GM19025 (cell line): ENCODE measurements at regions not wholly inside any gene's neighbourhood (a gene's known extent, or its start where the extent isn't known, plus 50 kb on each side); places are given as distances from the start of the nearest gene placed in this dataset.

Source experiments
- ATAC-seq: cut with Tn5 transposase; IDR thresholded peaks from one replicate; pipeline ENCODE4 v1.9.1; 2021; ENCODE audit warnings: mild to moderate bottlenecking, low read depth, moderate library complexity; ENCODE audit not compliant: unreplicated experiment

GRCh38 chr2:8534729-8535468 is 147.0 kb upstream of the ID2 start:
- ATAC-seq: no peak

- ATAC-seq: no peak
Observed at GRCh38 chr2:8535469-8535795, 146.4 kb upstream of the ID2 start.

DNA sequence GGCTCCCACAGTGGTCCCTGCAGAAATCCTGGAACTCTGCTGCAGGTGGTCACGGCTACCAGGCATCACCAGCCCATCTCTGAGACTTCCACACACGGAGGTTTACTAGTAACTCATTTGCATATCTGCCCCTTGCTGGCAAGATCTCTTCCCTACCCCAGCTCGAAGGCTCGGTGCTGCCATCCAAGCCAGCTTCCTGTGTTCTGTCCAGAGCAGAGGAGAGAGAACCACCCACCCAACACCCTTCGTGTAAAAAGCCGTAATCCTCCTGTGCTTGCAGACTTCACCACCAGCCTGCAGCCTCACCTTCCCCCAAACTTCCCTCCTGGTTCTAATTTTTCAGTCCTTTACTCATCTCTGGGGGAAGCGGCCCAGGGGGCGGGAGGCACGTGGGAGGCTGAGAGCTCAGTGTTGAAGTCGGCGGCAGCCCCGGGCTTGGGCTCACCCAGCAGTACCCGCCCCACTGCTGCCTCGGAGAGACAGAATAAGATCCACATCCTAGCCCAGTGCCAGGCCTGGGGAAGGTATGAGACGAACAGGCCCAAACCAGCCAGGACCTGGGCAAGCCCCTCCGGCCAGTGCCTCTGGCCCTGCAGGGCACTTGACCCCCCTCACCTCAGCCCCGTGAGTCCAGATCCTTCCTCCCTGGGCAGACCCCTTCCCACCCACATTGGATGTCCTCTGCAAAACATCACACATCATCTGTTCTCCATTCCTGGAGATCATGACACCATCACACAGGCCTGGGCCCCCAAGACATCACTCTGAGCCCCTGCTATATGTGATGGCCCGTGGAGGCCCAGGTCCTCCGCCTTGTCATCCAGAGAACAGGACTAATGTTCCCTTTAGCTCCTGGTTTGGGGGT is 145.8 kb upstream of the ID2 start:
- no peak for ATAC-seq

DNA sequence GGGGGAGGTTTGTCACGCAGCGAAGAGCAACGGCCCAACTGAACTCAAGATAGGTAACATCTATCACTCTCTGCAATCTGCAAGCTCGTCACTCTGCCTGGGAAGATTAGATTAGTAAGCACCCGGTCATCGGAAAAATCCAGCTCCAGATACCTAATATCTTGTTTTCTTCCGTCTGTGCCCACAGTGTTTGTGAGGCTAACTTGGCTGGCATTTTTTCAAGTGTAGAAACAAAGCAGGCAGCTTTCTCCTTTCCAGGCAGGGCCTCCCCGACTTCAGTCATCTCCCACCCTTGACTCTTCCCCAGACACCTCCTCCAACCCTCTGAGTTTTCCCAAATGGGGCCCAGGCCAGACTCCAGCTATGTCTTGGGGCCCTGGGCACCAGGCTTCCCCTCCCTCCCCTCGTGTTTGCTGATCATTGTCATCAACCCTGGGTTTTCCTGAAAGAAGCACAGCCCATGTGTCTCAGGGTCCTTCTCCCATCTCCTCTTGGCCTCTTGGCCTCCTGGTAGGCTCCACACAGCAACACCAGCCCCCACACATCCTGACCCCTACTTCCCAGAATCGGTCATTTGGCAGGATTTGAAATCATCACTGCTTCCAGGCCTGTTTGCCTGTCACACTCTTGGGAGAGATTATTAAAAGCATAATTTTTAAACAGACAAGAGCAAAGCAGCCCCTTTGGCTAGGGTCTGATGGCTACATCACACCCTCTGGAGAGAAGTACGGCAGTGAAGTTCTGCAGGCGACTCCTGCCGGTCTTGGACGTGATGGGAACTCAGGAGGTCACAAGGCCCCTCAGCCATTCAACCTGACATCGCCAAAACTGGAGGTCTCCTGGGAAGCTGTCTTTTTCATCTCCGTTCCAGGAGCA is 144.9 kb upstream of the ID2 start:
- ATAC-seq: no peak

DNA sequence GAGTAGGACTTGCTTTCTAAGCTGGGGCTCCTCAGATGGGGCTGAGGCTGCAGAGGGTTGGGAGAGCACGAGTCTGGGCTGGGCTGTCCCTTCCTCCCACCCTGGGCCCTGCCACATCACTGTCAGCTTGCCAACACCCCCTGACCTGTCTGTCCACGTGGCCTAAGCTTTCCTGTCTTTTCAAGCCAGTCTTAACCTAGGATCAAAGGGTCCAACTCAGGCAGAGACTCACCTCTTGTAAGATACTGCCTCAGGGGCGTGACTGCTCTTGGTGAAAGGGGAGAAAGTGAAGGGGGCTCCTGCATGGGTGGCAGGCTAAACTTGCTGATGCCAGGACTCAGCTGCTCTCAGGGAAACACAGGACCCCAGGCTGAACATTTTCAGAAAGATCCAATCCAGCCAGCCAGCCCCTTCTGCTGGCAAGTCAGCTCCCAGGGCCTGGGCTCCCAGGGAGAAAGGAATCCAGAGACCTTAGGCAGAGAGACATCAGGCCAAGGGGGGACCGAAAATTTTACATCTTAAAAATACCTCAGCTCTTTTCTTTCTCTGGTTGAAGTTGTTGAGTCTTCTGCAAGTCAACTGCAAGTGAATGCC is 144.2 kb upstream of the ID2 start:
- ATAC-seq: no peak

GRCh38 chr2:8538531-8538930 is 143.3 kb upstream of the ID2 start:
- ATAC-seq: no peak

- ATAC-seq: no peak
Observed at GRCh38 chr2:8538931-8539621, 142.8 kb upstream of the ID2 start.

GRCh38 chr2:8539743-8540551 is 141.9 kb upstream of the ID2 start:
- no peak for ATAC-seq

DNA sequence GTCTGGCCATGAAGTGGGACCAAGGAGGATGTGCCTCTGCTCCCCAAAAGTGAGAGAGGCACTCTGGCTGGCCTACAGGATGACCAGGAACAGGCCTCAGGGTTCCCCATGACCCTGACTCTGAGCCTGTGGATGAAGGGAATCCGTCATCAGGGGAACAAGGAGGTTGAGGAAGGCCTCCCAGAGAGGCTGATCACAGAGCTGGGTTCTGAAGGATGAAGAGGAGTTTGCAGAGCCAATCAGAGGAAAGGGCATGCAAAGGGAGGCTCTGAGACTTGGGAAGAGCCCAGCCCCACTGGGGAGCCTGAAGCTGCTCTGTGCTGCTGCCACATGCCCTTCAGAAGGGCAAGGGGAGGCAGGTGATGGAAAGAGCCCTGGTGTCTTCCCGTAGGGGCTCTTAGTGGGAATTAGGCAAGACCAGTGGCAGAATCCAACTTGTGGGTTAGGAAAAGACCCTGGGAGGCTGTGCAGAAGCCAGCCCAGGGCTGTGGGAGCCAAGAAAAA is 141.3 kb upstream of the ID2 start:
- ATAC-seq: no peak

DNA sequence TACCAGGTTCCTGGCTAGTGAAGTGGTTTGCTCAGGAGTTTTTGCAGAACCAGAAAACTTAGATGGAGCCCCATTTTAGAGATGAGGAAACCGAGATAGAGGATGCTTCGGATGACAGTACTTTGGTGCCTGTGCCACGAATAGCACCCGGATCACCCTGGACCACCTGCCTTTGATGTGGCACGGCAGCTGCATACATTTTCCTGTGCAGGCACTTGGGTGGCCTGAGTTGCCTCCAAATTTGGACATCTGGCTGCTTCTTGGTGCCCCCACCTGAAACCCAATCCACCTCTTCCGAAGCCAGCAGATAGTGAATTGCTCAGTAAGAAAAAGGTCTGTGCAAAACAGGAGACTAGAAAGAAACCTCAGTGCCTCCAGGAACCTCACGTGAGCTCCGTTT is 140.6 kb upstream of the ID2 start:
- no peak for ATAC-seq

- no peak for ATAC-seq
Observed at GRCh38 chr2:8541636-8542035, 140.2 kb upstream of the ID2 start.

DNA sequence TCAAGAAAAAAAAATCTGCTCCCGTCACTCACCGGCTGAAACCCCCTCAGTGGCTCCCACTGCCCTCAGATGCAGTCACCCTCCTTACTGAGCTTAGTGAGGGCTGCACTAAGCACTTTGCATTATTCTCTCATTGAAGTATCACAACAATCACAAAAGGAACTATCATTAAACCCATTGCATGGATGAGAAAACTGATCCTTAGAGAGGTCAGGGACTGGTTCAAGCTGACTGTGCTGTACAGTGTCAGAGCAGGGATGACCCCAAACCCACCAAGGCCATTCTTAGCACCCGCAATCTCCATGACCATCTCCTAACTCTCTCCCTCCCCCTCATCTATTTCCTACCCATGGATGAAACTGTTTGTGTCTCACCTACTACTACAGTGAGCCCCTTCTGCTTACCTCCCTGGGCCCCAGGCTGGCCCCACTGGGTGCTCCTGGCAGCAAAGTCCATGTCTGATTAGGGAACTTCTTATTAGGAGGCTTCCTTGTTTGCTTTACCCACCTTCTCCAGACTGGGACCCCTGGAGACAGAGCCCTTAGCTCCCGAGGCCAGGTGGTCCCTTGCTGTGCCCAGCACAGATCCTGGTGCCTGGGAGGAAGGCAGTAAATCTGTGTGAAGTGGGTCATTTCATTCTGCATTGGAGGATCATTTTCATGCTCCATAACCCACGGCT is 139.3 kb upstream of the ID2 start:
- ATAC-seq: no peak

- ATAC-seq: peak; percentile 20
Observed at GRCh38 chr2:8543060-8543382, 138.8 kb upstream of the ID2 start.

DNA sequence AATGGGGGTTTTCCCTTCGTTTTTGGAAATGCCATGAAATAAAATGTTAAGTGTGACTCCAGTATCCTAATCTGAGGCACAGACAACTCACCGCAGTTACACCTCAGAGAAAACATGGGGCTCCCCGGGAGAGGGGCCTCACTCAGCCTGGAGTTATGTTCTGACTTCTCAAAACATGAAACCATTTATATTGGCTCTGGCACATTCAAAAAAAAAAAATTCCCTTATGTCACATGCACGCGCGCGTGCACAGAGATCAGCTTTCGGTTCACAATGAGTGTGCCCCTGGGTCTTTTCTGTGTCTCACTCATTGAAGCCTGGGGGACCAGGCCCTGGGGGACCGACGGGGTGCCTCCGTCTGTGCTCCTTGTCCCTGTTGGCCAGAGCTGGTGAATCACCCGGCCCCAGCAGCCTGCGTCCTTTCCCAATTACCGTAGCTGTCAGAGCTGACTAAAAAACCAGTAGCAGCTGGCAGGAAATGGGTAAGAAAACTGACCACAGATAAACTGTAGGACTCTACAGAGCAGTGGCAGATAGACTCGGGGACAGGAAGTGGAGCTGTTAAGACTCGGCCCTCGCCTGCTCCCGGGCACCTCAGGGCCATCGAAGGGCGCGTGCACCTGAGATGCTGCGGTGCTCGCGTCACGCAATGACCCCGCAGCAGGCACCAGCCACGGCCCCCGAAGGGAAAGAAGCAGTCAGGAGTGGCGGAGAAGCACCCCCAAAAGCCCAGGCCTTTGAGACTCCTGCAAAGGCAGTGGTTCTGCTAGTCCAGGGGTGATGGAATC is 138.3 kb upstream of the ID2 start:
- peak; percentile 74 for ATAC-seq

DNA sequence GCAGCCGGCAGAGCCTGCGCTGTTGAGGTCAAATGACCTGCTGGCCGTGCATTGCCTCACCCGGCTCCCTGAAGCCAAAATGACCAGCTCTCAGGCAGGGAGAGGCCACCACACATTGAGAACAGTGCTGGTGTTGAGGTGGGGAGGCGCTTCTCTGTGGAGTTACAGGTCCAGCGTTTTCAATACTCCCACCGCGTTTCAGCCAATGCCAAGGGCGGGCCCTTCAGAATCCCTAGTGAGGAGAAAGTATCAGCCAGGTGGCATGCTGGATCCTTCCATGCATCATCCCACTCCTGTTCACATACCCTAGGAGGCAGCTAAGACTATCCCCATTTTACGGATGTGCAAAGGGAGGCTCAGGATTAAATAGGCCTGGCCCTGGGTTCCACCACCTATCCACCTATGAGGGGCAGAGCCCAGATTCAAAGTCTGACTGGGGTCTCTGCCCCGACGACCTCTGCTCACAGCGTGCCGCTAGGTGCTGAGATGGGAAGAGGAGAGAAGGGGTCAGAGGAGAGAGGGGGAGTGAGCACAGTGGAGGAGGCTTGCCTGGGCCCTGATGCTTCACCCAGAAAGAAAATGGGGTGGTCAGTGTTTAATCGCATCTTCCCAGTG is 137.6 kb upstream of the ID2 start:
- ATAC-seq: no peak

DNA sequence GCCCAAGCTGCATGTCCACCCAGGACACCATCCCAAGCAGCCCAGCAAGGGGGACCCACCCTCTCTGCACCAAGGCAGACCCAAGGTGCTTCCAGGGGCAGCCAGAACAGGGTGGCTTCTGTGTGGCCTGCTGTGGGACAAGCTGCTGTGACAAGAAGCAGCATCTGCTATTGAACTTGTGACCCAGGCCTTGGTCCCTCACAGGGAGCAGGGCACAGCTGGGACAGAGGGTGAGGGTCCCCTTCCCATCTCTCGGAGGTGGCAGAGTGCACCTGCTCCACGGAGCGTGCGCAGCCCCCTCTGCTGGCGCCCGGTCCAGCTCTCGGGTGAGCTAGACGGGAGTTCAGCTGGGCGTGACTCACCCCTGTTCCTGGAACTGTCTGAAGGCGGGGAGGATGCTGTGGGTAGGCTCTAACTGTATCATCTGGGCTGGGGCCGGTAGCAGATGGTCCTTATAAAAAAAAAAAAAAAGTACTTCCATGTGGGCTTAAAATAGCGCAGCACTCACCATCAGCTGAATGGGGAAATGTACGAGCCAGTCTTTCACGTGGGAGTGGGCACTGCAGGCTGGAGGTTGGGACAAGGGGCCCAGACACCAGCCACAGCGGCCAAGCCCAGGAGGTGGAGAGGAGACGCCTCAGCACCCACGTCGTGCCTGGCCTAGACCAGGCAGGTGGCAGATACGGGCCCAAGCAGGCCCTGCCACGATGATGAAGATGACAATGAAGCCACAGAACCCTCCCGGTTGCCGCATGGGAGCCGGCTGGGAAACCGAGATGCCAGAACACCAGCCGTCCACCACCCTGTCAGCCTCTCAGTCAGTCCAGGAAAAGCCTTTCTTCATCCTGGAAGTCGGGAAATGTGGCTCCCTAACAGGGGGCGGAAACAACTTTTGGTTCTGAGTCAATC is 136.8 kb upstream of the ID2 start:
- peak; percentile 29 for ATAC-seq
